NB4 (cell line): ENCODE measurements at regions not wholly inside any gene's neighbourhood (a gene's known extent, or its start where the extent isn't known, plus 50 kb on each side); places are given as distances from the start of the nearest gene placed in this dataset.

Experiments
- CTCF ChIP-seq: IDR thresholded peaks from one replicate; pipeline ENCODE4 v1.5.1; 2012; ENCODE audit warnings: low read depth, low read length
- POLR2A ChIP-seq: IDR thresholded peaks from 2 replicates; pipeline ENCODE4 v1.6.1; 2011; ENCODE audit warnings: mild to moderate bottlenecking; ENCODE audit not compliant: insufficient read length; ENCODE audit errors: extremely low read depth

- TF ChIP-seq CTCF = no peak
- no peak for TF ChIP-seq POLR2A
These were observed 61.7 kb upstream of the CDIN1 start for GRCh38 chr15:36517758-36518157.
